Stimulated activated CD4-positive, alpha-beta T cell treated with anti-CD3 and anti-CD28 coated beads, TNF-alpha, amount 100 ng/mL, for 24 hours (primary cell): ENCODE measurements at regions not wholly inside any gene's neighbourhood (a gene's known extent, or its start where the extent isn't known, plus 50 kb on each side); places are given as distances from the start of the nearest gene placed in this dataset.
"Not testable (repeated sequence)": the region's sequence is repeated elsewhere in the genome, so short reads cannot be mapped to it uniquely, and the experiment has no call there.

Experiments used
- DNase-seq, 3 experiments: peaks; one replicate each; pipeline ENCODE4 v3.0.0-alpha.2; 2020; ENCODE audit warnings: low read depth in 3 of 3

DNA sequence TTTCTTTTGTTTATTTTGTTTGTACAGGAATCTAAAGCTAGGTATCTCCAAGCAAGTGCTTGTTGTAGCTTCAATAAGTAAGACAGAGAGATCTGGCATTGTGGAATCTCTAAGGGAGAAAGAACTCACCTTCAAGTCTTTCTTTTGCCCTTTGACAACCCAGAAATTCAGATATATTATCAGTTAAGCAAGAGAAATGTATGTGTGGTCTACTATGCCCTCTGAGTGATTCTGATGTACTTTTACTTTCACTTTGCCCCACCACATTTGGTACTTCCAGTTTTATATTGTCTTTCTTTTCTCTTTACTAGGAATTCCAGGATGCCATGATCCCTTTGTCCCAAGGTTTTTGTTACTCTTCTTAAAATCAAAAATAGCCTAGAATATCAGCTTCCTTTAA, 259.6 kb upstream of the PIK3C3 start:
- no peak for DNase-seq

- DNase-seq, result no peak
These were observed 262.0 kb upstream of the PIK3C3 start for GRCh38 chr18:41693008-41693407.

DNA sequence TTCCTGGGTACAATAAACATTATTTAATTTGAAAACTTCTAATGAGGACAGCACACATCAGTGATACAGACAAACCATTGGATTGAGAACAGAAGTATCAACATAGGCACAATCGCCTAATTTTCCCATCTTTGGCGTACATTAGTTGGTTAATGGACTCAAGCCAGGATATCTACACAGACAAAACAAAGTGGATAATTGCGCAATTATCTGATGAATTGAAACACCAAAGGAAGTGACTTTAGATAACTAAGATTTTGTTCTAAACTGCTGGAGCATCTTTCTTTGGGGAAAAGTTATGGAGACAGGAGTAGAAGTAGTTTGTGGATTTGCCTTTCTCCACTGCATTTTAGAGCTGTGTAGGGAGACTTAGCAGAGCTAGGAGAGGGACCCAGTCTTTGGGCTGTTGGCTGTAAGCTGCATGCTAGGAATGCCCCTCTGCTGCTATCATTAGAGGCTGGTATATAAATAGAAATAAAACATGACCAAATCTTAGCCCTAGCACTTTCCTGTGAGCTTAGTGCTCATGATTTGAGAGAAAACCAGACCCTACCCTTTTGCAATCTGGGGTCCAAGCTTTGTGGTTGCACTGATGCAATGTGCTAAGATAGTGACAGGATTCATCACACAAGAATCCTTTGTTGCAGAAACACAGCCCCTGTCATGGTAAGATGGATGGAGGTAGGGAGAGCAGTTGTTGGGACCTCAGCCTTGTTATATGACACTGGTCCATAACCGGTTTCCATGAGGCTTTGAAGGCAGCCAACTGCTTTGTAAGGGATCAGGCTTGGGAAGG, 264.5 kb upstream of the PIK3C3 start:
- DNase-seq, result no peak

GRCh38 chr18:41687138-41687537, 267.9 kb upstream of the PIK3C3 start:
- DNase-seq, result no peak

DNA sequence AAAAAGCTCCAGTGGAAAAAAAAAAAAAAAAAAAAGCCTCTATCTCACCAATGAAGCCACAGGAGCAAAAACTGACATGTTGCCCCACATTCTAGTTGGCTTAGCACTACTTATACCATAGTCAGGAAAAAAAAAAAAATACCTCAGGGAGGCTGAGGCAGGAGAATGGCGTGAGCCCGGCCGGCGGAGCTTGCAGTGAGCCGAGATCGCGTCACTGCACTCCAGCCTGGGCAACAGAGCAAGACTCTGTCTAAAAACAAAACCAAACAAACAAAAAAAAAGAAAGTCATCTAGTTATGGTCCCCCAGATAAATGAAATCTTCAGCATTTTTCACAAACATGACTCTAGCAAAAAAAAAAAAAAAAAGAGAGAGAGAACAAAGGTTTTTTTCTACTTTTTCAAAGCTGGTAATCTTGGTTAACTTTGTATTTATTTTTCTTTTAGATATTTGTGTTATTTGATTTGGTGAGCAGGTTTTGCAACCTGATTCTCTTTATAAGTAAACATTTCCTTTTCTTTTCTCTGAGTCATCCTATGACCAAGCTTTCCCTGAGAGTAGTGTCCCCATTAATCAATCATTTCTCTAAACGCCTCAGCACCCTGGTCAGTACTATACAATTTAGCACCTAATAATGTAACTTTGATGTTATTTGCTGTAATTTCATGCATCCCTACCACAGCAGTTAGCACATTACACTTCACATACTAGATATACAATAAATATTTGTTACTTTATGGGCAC, 273.7 kb upstream of the PIK3C3 start:
- no peak for DNase-seq

DNA sequence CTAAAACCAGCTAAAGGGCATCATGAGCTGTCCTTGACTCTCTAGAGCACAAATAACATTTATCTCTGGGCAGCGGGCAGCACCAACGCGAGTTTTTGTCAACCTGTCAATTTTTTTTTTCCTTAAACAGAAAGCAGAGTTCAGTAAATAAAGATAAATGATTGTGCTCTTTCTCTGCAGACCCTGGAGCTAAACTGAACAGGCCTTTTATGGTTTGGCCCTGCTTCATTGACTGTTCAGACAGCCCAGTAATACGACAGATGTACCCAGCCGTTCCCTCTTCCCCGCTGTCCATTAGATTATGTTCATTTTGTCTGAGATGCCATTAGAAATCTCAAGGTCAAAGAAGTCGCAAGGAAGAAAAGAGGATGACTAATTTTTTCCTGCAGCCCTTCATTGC, 280.5 kb upstream of the PIK3C3 start:
- no peak for DNase-seq

GRCh38 chr18:41666231-41666630, 288.8 kb upstream of the PIK3C3 start:
- DNase-seq, result no peak

- DNase-seq, result no peak
These were observed 289.8 kb upstream of the PIK3C3 start for GRCh38 chr18:41665210-41665609.

GRCh38 chr18:41660654-41661053, 294.4 kb upstream of the PIK3C3 start:
- DNase-seq, result no peak

- no peak for DNase-seq
These were observed 295.4 kb upstream of the PIK3C3 start for GRCh38 chr18:41659438-41660130.

DNA sequence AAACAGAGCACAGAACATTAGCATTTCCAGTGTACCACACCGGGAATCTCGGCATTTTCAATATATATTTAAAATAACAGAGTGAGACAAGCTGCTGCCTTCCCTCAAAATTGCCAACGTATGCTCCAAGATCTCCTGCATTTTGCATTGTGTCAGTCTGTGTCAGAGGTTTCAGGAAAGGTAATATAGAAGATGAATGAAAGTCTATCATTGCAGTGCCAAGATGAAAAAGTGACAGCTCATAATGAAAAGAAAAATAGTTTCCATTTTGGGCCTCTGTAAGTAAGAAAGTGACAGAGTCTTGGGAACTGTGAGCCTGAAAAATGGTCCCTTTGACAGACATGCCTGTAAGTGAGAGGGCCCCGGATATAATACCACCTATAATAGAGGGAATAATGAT, 297.8 kb upstream of the PIK3C3 start:
- DNase-seq, result no peak

GRCh38 chr18:41655074-41655473, 300.0 kb upstream of the PIK3C3 start:
- DNase-seq, result no peak

DNA sequence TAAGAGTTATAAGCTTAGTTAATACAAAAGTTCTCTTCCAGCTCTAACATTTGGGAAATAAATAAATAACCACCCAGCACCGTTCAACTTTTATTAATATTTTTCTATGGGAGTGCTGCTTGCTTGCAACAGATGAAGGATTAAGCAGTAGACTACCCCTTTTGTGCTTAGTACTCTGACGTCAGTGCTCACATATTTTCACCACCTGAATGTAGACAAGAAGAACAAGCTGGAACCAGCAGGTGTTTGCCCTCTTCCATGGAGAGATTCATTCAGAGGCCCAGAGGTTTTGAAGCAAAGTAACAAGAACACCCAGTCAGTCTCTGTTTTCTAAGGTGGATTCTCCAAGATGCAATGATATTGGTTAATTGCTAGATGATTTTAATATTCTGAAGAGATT, 307.1 kb upstream of the PIK3C3 start:
- no peak for DNase-seq

DNA sequence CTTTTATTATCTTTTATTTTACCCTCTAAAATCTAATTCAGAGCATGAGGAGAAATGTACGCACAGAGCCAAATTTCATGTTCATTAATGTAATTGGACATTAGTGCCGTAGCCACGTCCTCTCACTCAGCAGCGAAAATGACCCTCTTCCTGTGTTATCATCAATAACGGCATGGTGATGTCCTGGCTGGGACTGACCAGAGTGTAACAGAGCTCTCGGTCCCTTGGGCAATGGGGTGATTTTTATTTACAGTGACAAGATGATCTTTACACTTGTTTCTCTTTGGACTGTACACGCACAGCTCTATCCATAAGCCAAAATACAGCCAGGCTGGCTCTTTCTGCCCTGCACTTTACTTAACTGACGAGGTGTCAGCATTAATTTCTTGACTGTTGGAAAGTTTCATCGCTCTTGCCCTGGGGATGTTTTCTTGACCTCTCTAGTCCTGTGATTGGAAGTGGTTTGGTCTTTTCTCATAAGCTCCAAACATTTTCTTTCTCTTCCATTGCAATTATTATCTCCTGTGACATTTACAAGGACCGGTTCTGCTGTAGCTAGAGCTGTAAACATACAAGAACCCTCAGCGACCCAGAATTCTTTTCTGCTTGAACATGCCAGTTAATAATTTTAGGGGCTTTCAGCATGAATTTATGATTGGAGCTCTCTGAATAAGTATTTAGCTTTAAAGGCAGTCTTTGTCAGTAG, 308.0 kb upstream of the PIK3C3 start:
- DNase-seq, result no peak

DNA sequence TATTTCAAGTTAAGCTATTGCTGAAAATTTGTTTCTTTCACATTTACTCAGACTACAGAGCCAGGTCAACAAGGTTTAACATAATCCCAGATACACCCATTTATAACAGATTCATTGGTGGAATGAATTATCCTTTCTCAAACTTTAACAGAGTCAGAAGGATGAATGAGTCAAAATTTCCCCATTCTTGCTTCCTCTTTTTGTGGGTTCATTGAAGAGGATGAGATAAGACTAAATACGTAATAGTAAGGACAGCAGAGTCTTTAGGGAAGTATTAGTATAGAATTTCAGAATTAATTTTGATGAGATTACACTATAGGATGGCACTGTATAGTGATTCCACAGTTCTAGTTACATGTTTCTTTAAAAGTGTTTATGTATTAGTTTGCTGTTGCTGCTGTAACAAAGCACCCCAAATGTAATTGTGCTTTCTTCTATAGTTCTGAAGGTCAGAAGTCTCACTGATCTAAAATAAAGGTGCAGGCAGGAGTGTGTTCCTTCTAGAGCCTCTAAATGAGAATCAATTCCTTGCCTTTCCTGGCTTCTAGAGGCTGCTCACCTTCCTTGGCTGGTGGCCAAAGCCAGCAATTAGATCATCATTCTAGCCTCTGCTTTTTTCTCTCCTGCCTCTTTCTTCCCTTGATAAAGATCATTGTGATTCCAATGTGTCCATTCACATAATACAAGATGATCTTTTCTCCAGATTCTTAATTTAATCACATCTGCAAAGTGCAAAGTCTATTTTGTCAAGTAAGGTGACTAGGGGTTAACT, 309.3 kb upstream of the PIK3C3 start:
- DNase-seq, result no peak

GRCh38 chr18:41644466-41644865, 310.6 kb upstream of the PIK3C3 start:
- no peak for DNase-seq

- DNase-seq, result no peak
These were observed 311.6 kb upstream of the PIK3C3 start for GRCh38 chr18:41643427-41643826.

GRCh38 chr18:41642756-41643155, 312.3 kb upstream of the PIK3C3 start:
- no peak for DNase-seq

DNA sequence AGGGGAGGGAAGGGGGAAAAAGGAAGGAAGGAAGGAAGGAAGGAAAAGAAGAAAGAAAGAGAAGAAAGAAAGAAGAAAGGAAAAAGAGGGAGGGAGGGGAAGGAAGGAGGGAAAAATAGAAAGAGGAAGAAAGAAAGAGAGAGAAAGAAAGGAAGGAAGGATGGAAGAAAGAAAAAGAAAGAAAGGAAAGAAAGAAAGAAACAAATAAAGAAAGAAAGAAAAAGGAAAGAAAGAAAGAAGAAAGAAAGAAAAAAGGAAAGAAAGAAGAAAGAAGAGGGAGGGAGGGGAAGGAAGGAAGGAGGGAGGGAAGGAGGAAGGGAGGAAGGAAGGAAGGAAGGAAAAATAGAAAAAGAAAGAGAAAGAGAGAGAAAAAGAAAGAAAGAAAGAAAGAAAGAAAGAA, 315.8 kb upstream of the PIK3C3 start:
- no peak for DNase-seq

DNA sequence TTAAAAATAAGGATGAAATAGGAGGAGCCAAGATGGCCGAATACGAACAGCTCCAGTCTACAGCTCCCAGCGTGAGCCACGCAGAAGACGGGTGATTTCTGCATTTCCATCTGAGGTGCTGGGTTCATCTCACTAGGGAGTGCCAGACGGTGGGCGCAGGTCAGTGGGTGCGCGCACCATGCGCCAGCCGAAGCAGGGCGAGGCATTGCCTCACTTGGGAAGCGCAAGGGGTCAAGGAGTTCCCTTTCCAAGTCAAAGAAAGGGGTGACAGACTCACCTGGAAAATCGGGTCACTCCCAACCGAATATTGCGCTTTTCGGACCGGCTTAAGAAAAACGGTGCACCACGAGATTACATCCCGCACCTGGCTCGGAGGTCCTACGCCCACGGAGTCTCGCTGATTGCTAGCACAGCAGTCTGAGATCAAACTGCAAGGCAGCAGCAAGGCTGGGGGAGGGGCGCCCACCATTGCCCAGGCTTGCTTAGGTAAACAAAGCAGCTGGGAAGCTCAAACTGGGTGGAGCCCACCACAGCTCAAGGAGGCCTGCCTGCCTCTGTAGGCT, 323.2 kb upstream of the PIK3C3 start:
- not testable (repeated sequence) for DNase-seq
